Left hindlimb (tissue), 1 donor: ENCODE measurements at regions not wholly inside any gene's neighbourhood (a gene's known extent, or its start where the extent isn't known, plus 50 kb on each side); places are given as distances from the start of the nearest gene placed in this dataset.

Experiments
- DNase-seq: peaks from one replicate; pipeline ENCODE4 v3.0.0-alpha.2; 2018

GRCh38 chr5:58145397-58145934 is 314.4 kb downstream of the PLK2 start:
- no peak for DNase-seq

GRCh38 chr5:58143727-58144126 is 316.2 kb downstream of the PLK2 start:
- no peak for DNase-seq

GRCh38 chr5:58143181-58143580 is 316.7 kb downstream of the PLK2 start:
- DNase-seq = no peak

GRCh38 chr5:58138791-58139190 is 321.1 kb downstream of the PLK2 start:
- DNase-seq = no peak

- no peak for DNase-seq
Measured at GRCh38 chr5:58136406-58136805, 323.5 kb downstream of the PLK2 start.

- DNase-seq = no peak
Measured at GRCh38 chr5:58135571-58136335, 324.1 kb downstream of the PLK2 start.

- no peak for DNase-seq
Measured at GRCh38 chr5:58133631-58134296, 326.1 kb downstream of the PLK2 start.

GRCh38 chr5:58133216-58133615 is 326.7 kb downstream of the PLK2 start:
- DNase-seq = no peak

- DNase-seq = no peak
Measured at GRCh38 chr5:58127255-58128220, 332.3 kb downstream of the PLK2 start.

GRCh38 chr5:58123501-58123900 is 336.4 kb downstream of the PLK2 start:
- DNase-seq = no peak

GRCh38 chr5:58122848-58123392 is 337.0 kb downstream of the PLK2 start:
- DNase-seq = no peak

GRCh38 chr5:58122157-58122556 is 337.7 kb downstream of the PLK2 start:
- DNase-seq = no peak

GRCh38 chr5:58121391-58121790 is 338.5 kb downstream of the PLK2 start:
- DNase-seq = no peak

- DNase-seq = no peak
Measured at GRCh38 chr5:58117542-58117941, 342.3 kb downstream of the PLK2 start.

- DNase-seq = no peak
Measured at GRCh38 chr5:58116346-58116745, 343.5 kb downstream of the PLK2 start.

GRCh38 chr5:58115811-58116210 is 344.1 kb downstream of the PLK2 start:
- no peak for DNase-seq

GRCh38 chr5:58114324-58114723 is 345.6 kb downstream of the PLK2 start:
- no peak for DNase-seq

GRCh38 chr5:58113172-58113571 is 346.7 kb downstream of the PLK2 start:
- DNase-seq = no peak

- DNase-seq = no peak
Measured at GRCh38 chr5:58108511-58108910, 351.4 kb downstream of the PLK2 start.

GRCh38 chr5:58107704-58108103 is 352.2 kb downstream of the PLK2 start:
- DNase-seq = no peak

- DNase-seq = no peak
Measured at GRCh38 chr5:58106754-58107410, 353.0 kb downstream of the PLK2 start.

GRCh38 chr5:58105836-58106235 is 354.1 kb downstream of the PLK2 start:
- DNase-seq = no peak
